ENCODE measurements at regions not wholly inside any gene's neighbourhood (a gene's known extent, or its start where the extent isn't known, plus 50 kb on each side); places are given as distances from the start of the nearest gene placed in this dataset.

GRCh38 chr10:108336836-108337235 lies 1172.3 kb upstream of the SORCS1 start:
- Histone ChIP-seq H3K27me3 (ENCODE audit: control insufficient read depth, insufficient read depth, low read length) (no peaks in the 10 kb centered on the region), H3K27ac (ENCODE audit: insufficient read depth, low read length) (no peak overlapping the region), H3K36me3 (ENCODE audit: control insufficient read depth, insufficient read depth, low read length) (no peaks in the 10 kb centered on the region), H3K4me3 (replicated peaks in 1 of 4; ENCODE audit: control extremely low read depth in 1 of 4, insufficient read depth in 1 of 4, low read depth in 3 of 4, low read length in 4 of 4) (no peak overlapping the region), H4K20me1 (ENCODE audit: control insufficient read depth, extremely low read depth, insufficient read depth, low read length) (no peaks in the 10 kb centered on the region), H2AFZ (ENCODE audit: low read length) (no peak overlapping the region), H3K4me1 (ENCODE audit: control insufficient read depth, extremely low read depth, insufficient read depth, low read length) (no peaks in the 10 kb centered on the region), H3K9ac (ENCODE audit: insufficient read depth, low read length) (no peak overlapping the region), H3K79me2 (ENCODE audit: control insufficient read depth, insufficient read depth, low read length) (no peaks in the 10 kb centered on the region), H3K4me2 (ENCODE audit: extremely low read depth, insufficient read depth, low read length) (no peak overlapping the region), H3K9me3 (ENCODE audit: control insufficient read depth, insufficient read depth, low read depth, low read length) (no peaks in the 10 kb centered on the region)
- TF ChIP-seq, protein P1, sequence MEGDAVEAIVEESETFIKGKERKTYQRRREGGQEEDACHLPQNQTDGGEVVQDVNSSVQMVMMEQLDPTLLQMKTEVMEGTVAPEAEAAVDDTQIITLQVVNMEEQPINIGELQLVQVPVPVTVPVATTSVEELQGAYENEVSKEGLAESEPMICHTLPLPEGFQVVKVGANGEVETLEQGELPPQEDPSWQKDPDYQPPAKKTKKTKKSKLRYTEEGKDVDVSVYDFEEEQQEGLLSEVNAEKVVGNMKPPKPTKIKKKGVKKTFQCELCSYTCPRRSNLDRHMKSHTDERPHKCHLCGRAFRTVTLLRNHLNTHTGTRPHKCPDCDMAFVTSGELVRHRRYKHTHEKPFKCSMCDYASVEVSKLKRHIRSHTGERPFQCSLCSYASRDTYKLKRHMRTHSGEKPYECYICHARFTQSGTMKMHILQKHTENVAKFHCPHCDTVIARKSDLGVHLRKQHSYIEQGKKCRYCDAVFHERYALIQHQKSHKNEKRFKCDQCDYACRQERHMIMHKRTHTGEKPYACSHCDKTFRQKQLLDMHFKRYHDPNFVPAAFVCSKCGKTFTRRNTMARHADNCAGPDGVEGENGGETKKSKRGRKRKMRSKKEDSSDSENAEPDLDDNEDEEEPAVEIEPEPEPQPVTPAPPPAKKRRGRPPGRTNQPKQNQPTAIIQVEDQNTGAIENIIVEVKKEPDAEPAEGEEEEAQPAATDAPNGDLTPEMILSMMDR (conservative IDR thresholded peaks at IDR 0.05 in 1 of 2, IDR thresholded peaks at IDR 0.05 in 1 of 2; ENCODE audit: low read depth in 1 of 2, low read length in 2 of 2) = no peak
- TF ChIP-seq EZH2 (IDR thresholded peaks at IDR 0.05; ENCODE audit: low read length, missing control alignments) = no peak
- no peak for DNase-seq (ENCODE audit: low read depth in 2 of 2)

DNA sequence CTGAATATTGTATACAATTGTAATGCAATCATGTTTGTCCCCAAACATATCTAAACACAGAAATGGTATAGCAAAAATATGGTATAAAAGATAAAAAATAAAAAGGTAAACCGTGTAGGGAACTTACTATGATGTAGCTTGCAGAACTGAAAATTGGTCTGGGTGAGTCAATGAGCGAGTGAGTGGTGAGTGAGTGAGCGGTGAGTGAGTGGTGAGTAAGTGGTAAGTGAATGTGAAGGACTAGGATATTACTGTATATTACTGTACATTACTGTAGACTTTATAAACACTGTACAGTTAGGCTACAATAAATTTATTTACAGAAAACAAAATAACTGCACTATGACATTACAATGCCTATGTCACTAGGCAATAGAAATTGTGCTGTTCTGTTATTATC lies 1163.2 kb upstream of the SORCS1 start:
- Histone ChIP-seq H3K79me2 (ENCODE audit: control insufficient read depth, insufficient read depth, low read length) (no peaks in the 10 kb centered on the region), H3K9me3 (ENCODE audit: control insufficient read depth, insufficient read depth, low read depth, low read length) (no peaks in the 10 kb centered on the region), H3K4me3 (replicated peaks in 1 of 4; ENCODE audit: control extremely low read depth in 1 of 4, insufficient read depth in 1 of 4, low read depth in 3 of 4, low read length in 4 of 4) (no peak overlapping the region), H2AFZ (ENCODE audit: low read length) (no peak overlapping the region), H3K9ac (ENCODE audit: insufficient read depth, low read length) (no peak overlapping the region), H3K27me3 (ENCODE audit: control insufficient read depth, insufficient read depth, low read length) (no peaks in the 10 kb centered on the region), H3K4me2 (ENCODE audit: extremely low read depth, insufficient read depth, low read length) (no peak overlapping the region), H3K27ac (ENCODE audit: insufficient read depth, low read length) (no peak overlapping the region), H3K4me1 (ENCODE audit: control insufficient read depth, extremely low read depth, insufficient read depth, low read length) (no peaks in the 10 kb centered on the region), H3K36me3 (ENCODE audit: control insufficient read depth, insufficient read depth, low read length) (no peaks in the 10 kb centered on the region), H4K20me1 (ENCODE audit: control insufficient read depth, extremely low read depth, insufficient read depth, low read length) (no peaks in the 10 kb centered on the region)
- DNase-seq (ENCODE audit: low read depth in 2 of 2) = peak in 1 of 2 donors; percentile 44
- no peak for TF ChIP-seq EZH2 (IDR thresholded peaks at IDR 0.05; ENCODE audit: low read length, missing control alignments)
- TF ChIP-seq, protein P1 (conservative IDR thresholded peaks at IDR 0.05 in 1 of 2, IDR thresholded peaks at IDR 0.05 in 1 of 2; ENCODE audit: low read depth in 1 of 2, low read length in 2 of 2) = no peak

GRCh38 chr10:108323274-108323798 lies 1158.8 kb upstream of the SORCS1 start:
- TF ChIP-seq, protein P1 (conservative IDR thresholded peaks at IDR 0.05 in 1 of 2, IDR thresholded peaks at IDR 0.05 in 1 of 2; ENCODE audit: low read depth in 1 of 2, low read length in 2 of 2) = no peak
- no peak for TF ChIP-seq EZH2 (IDR thresholded peaks at IDR 0.05; ENCODE audit: low read length, missing control alignments)
- H2AFZ ChIP-seq (ENCODE audit: low read length) = no peak overlapping the region
- H3K4me1 ChIP-seq (ENCODE audit: control insufficient read depth, extremely low read depth, insufficient read depth, low read length) = no peaks in the 10 kb centered on the region
- no peaks in the 10 kb centered on the region for H4K20me1 ChIP-seq (ENCODE audit: control insufficient read depth, extremely low read depth, insufficient read depth, low read length)
- H3K4me2 ChIP-seq (ENCODE audit: extremely low read depth, insufficient read depth, low read length) = no peak overlapping the region
- no peaks in the 10 kb centered on the region for H3K9me3 ChIP-seq (ENCODE audit: control insufficient read depth, insufficient read depth, low read depth, low read length)
- H3K36me3 ChIP-seq (ENCODE audit: control insufficient read depth, insufficient read depth, low read length) = no peaks in the 10 kb centered on the region
- no peak overlapping the region for H3K27ac ChIP-seq (ENCODE audit: insufficient read depth, low read length)
- H3K79me2 ChIP-seq (ENCODE audit: control insufficient read depth, insufficient read depth, low read length) = no peaks in the 10 kb centered on the region
- no peak for DNase-seq (ENCODE audit: low read depth in 2 of 2)
- H3K27me3 ChIP-seq (ENCODE audit: control insufficient read depth, insufficient read depth, low read length) = no peaks in the 10 kb centered on the region
- no peak overlapping the region for H3K9ac ChIP-seq (ENCODE audit: insufficient read depth, low read length)
- no peak overlapping the region for H3K4me3 ChIP-seq (replicated peaks in 1 of 4; ENCODE audit: control extremely low read depth in 1 of 4, insufficient read depth in 1 of 4, low read depth in 3 of 4, low read length in 4 of 4)

Data from fibroblast of lung (primary cell).